NCI-H446 (cell line): ENCODE measurements at regions not wholly inside any gene's neighbourhood (a gene's known extent, or its start where the extent isn't known, plus 50 kb on each side); places are given as distances from the start of the nearest gene placed in this dataset.
A peak's percentile ranks its signal among the peaks of the same experiment; 100 is the strongest.

Experiments
- DNase-seq, 2 experiments: peaks; one replicate each; lab custom pipeline; 2025; lab: John Stamatoyannopoulos, UW

DNA sequence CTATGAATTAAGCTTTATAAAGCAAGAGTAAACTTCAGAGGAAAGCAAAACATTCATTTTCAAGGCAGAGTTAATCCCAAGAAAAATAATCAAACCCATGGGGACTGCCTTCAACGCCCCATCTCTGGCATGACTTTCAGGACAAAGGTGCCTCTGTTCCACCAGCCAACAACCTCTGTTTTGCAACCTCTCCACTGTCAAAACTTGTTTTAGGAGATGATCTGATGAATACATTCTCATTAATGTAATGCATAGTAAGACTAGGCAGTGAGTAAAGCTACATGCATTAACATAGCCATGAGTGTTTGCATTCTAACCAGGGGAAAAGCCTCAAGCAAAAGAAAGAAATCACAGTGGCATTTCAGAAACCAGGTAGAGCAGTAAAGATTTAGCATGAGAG, 357.0 kb downstream of the FBXO15 start:
- no peak for DNase-seq

DNA sequence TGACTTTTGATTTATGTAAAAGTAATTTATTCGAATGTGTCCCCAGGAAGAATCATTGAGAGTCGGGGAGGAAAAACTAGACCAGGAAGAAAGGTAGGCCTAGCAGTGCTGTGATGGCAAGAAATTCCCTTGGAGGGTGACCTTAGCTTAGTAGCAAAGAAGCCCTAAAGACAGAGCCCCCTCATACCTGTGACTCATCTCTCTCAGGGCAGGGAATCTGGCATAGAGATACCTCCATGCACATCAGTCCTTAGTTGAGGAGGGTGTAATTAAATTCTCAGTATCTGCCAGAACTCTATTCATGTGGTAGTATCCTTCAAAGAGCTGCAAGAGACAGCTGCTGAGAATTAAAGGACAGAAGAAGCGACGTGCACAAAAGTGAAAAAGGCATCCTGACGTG, 360.3 kb downstream of the FBXO15 start:
- no peak for DNase-seq

DNA sequence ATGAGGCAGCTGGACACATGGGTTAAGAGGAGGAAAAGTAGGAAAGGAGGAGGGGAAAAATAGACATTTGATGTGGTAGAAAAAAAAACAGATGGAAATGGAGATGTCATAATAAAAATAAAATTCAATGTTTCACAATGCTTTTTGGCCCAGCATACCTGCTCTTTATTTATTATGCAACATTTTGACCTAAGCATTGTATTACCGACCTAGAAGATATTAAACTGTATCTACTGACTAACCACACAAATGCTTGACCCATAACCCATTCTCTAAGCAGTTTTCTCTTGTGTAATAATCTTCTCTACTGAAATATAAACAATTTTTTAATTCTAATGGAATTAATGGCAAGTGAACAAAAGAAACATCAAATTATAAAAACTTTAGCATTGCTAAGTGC, 362.3 kb downstream of the FBXO15 start:
- DNase-seq, result no peak

DNA sequence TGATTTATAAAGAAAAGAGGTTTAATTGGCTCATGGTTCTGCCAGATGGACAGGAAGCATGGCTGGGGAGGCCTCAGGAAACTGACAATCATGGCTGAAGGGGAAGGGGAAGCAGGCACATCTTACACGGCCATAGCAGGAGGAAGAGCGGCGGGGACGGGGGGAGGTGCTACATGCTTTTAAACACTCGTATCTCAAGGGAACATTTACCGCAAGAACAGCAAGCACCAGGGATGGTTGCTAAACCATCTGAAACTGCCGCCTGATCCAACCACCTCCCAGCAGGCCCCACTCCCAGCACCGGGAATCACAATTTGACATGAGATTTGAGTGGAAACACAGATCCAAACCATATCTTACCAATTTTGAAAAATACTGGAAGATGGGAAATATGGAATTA, 362.8 kb downstream of the FBXO15 start:
- no peak for DNase-seq

DNA sequence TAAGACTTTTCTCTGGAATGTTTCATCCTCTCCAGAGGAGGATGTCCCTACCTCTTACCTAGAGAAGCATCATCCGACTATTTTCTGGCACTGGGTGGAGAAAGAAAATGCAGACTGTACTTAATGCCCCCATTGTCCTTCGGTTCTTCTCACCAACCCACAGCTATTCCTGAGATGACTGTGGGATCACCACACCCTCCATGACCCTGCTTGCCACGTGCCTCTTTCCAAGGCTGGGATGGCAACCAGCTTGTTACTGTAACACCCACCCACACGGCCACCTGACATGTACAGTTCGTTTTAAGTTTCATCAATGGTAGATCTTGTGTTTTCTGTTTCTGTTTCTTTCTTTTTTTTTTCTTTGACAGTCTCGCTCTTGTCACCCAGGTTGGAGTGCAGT, 365.2 kb downstream of the FBXO15 start:
- no peak for DNase-seq

DNA sequence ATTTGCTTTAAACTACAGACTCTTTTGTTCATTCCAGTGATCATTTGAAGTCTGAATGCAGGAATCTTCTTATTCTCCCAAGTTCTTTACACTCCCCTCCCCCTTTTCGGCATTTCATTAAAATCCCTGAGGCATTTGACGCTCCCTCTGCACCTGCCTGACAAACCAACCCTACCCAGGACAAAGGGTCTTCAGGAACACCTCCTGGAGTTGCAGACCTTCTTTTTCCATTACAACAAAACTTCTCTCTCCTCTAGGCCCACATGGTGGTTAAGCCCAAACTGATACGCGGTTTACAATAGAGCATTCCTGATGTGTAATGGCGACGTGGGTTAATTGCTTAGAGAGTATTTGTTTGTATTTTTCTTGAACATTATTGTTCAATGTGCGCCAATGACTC, 367.4 kb downstream of the FBXO15 start:
- DNase-seq, result no peak

DNA sequence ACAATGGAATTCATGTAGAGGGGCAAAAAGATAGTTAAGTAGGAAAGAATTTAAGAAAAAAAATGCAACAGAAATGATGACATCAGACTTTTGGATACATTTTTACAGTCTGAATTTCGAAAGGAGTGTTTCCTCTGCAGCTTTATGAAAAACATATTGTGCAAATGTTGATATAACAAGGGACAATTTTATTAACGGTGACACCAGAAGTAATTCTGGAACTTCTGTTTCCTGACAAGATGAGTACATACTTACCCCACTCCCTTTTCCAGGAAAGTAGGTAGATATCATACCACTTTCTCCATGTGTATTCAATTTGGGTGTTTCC, 369.6 kb downstream of the FBXO15 start:
- DNase-seq, result no peak

DNA sequence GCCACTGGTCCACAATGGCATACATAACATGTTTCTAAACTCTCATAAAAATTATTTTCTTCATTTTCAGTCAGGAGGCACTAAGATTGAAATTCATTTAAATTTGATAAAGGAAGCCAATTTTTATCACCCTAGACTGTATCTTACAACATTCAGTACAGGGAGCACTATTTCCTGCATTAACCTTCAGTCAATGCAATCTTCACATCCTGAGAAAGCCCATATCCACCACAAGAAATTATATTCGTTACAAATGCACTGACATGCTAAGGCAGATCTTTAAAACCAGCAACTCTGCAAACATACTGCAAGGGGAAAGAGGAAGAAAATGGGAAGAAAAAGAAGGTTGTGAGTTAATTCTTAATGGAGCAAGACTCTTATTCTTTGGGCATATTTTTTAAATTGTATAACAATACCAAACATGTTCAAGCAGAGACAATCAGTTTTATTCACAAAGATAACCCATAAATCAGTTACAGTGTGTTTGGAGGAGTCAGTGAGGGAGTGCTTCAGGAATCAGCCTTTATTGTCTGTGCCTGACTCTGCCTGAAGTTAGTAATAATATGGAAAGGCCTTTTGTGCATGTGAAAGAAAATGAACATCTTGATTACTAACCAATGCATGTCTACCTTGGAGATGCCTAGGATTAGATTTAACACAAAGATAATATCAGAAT, 370.1 kb downstream of the FBXO15 start:
- no peak for DNase-seq

DNA sequence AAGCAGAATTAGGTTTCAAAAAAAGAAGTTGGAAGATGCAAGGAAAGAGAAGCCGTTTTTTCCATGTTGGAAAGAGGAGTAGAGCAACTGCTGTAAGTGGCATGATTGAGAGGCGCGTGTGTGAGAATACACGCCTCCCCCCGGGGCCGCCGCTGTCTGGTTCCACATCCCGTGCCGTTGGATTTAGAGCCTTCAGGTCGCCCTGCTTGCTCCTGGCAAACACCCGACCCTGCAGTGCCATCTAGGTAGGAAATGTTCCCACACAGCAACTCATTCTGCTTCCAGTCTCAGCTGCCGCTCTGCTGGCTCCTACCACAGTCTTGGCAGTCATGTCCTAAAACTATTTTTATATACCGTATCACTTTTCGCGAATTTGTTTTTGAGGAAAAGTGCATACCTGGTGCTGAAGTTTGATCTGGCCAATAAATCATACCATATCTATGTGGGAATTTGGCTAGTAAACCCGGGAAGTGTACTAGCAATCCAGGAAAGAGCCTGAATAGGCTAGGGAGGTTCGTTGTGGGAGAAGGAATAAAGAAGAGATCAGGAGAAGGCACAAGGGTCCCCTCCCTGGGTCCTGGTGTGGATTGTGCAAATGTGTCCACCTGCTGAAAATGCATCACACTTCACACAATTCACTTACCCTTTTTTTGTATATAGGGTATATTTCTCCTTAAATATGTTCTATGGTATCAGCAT, 372.7 kb downstream of the FBXO15 start:
- peak in 1 of 2 experiments; percentile 51 for DNase-seq

DNA sequence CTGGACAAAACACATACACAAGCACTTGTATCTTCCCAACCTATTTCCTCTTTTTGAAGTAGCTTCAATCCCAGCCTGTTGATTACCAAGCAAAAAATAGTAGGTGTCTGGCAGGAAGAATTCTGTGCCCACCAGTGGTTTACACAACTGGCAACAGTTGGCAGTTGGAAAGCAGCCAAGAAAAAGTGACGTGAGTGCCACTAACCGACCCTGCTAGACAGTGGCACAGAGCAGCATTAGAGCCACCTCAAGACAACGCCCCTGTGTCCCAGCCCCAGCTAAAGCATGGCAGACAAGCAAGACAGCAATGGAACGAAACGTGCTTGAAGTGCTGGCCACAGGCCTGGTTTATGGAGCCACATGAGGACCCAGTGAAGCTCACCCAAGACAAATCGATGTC, 379.6 kb downstream of the FBXO15 start:
- no peak for DNase-seq

DNA sequence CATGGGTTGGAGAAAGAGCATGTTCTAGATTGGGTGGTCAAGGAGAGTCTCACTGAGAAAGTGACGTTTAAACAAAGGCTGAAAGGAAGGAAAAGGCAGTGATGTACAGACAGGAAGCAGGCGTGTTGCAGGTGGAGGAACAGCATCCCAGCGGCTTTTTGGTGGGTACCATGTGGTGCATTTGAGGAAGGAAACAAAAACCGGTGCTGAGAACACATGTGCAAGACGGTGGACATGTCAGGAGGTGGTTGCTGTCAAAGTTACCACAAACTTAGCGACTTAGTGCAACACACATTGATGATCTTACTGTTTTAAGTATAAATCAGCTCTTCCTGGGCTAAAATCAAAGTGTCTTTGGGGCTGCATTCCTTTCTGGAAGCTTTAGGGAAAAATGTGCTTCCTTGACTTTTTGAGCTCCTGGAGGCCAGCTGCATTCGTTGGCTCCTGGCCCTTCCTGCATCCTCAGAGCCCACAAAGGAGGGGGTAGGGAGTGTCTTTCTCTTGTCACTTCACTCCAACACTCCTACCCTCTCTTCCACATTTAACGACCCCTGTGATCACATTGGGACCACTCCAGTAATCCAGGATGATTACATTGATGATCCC, 380.6 kb downstream of the FBXO15 start:
- DNase-seq, result no peak

DNA sequence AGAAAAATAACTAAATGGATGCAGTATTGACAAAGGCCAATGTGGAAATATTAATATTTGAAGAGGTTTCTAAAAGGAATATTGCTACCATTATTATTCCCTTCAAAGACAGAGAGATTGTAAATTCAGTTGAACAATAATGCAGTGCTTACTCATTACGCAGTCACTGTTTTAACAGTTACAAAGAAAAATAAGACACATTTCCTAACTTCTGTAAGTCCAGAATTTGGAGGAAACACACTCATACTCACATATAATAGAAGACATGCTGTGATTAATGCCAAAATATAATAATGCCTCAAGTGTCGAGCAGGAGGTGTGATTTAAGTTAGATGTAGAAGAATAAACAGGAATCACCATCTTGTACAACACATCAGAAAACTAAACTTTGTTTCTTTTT, 389.2 kb downstream of the FBXO15 start:
- no peak for DNase-seq

DNA sequence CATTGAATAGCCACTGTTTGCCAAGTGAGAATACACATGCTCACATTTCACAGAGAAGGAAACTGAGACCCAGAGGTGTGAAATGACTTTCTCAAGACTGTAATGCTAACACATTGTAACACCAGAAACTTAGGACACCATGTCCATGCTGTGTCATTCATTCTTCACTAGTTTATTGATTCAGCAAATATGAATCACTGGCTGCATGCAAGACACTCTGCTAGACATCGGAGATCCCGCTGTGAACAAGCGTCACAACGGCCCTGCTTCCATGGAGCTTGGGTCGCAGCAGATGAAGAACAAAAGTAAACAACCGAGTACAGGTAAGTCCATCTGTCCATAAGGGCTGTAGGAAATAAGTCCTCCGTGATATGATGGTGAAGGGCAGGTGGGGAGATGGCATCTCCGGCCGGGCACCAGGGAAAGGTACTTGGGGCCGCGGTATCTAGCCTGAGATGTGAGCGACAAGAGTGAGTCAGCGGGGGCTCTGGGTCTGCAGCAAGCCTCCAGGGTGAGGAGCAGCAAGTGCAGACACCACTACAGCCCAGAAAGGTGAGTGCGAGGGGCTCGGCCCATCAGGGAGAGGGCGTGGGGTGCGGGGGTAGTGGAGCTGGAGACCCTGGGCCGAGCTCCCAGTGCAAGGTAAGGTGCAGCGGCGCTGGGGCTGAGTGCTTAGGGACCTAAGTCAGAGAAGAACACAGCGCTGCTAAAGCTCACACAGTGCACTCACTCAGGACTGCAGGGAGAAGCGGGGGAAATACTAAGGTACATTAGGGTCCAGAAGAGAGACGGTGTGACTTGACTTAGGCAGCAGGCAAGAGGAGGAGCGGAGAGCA, 391.2 kb downstream of the FBXO15 start:
- no peak for DNase-seq

DNA sequence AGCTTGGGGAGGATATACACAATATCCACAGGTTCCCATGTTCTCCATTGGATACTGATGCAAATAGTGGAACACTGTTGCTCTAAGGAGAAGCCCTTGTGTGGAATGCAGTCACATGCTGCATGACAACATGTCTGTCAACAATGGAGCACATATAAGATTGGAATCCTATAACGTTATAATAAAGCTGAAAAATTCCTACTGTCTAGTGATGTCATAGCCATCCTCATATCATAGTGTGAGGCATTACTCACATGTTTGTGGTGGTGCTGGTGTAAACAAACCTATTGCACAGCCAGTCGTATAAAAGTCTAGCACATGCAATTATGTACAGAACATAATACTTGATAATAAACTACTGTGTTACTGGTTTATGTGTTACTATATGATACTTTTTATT, 394.7 kb downstream of the FBXO15 start:
- DNase-seq, result no peak

DNA sequence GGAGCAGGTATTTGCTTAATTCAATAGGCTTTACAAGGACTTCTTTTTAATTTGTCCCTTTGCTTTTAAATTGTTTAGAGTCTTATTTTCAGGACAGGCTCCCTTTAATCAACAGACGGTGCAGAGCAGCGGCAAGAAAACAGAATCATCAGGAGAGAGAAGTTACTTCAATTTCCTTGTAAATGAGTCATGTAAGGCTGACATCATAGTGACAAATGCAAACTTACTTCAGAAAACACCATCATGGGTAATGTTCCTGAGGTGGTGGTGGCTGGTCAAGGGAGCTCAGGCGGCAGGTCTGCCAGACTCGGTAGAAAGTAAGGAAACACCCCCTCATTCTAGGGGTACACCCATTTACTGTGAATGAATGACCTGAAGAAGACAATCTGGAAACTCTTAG, 395.1 kb downstream of the FBXO15 start:
- DNase-seq, result no peak

DNA sequence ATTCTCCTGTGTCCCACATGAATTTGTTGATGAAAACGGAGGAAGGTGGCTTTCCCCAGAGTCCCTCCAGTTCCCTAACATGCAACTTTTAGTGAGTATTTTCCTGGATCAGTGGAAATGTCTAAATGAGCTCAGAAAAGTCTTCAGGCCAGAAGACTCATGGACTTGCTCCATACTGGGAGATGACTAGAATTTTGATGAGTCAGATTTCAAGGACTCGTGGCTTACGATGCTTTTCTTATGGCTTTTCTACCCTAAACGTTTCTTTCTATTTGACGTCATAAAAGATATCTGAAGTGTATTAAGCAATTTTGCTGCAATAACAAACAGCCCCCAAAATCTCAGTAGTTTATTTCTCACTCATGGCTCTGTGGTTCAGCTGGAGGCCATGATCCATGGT, 397.6 kb downstream of the FBXO15 start:
- DNase-seq, result no peak

DNA sequence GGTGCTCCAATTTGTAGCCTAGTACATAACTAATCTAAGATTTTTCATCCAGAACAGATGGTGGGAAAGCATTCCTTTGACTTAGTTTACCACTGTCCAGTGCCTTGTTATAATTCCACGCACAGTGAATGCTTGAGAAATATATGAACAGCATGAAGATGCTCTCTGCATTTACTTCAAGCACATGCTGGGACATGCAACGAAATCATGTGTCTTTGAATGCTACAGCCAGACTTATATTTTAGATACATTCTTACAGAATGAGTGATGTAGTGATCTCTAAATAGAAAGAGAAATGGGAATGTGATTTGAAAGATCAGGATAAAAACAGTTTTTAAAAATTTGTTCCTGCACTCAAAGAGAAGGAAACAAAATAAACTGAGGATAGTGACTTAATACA, 398.3 kb downstream of the FBXO15 start:
- no peak for DNase-seq

DNA sequence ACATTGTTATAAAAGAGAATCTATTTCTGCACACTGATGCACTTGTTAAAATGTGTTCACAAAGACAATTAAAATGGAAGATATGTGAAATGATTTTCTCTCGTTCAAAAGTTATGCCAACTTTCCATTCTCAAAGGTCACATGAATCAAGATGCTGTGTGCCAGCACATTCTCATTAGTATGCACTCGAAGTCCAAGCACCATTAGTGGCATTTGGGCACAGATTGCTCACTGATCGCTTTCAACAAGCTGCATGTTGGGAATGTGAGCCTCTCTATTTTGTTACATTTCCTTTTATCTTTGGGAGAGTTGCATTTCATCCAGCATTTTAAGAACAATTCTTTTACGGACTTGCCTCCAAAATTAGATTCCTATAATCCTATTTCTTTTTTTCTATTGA, 398.9 kb downstream of the FBXO15 start:
- DNase-seq, result no peak

DNA sequence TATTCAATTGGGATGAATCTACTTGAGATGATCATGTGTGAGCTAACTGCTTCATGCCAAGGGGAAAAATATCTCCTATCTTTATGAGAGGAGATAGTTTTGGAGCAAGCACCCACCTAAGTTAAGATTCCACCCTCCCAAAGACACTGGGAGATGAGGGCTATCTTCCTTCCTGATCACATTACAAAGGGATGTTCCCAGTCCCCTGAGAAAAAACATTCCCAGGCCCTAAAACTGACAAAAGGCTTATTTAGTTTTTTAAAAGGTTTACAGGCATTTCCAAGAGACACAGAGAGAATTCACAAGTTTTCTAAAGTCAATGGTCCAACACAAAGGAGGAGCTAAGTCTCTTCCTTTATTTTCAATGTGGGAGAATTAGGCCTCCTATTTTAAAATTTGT, 401.5 kb downstream of the FBXO15 start:
- no peak for DNase-seq

DNA sequence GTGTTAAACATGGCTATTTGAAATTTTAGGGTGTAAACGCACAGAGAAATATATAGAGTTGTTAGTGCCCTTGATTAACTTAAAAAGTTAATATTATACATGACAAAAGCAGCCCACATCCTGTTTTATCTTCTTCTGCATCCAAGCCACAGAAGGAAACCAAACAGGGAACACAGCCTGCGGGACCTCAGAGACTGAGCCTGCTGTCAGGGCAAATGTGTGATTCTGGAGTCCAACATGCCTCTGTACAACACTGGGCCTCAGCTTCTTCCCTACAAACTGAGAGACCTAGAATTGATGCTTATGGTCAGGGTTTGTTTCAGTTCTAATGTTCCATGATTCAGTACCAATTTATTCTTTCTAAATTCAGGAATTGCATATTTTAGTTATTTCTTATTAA, 404.7 kb downstream of the FBXO15 start:
- no peak for DNase-seq

DNA sequence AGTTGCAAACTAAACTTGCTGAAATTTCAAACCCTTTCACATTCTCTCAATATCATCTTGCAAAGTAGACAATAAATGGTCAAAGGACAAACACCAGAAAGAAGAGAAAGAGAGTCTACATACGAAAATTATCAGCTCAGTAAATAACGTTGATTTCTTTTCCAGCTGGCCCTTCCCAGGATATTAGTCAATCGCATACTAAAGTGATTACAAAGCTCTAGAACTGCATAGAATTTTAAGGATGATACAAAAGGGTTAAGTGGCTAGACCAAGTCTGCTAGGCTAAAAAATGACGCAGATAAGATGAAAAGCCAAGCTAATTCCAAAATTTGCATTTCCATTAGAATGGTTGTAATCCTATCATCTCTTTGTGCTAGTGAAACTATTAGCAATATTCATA, 405.7 kb downstream of the FBXO15 start:
- DNase-seq, result no peak

DNA sequence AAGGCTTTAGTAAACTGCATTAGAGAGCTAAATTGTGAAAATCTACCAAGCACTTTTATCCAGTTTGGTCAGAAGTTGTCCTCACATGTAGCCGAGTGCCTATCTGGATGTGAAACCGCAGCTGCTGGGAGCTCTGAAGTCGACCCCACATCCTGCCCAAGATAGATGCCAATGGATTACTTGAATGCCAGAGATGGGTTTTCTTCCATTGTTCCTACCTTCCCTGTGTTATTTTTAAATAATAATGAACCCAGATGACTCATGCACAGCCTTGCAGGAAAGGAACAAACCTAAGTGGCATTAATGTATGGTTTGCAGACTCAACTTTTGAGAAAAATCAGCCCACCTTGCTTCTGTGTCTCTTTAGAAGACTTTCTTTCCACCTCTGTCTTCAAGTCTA, 408.5 kb downstream of the FBXO15 start:
- no peak for DNase-seq

DNA sequence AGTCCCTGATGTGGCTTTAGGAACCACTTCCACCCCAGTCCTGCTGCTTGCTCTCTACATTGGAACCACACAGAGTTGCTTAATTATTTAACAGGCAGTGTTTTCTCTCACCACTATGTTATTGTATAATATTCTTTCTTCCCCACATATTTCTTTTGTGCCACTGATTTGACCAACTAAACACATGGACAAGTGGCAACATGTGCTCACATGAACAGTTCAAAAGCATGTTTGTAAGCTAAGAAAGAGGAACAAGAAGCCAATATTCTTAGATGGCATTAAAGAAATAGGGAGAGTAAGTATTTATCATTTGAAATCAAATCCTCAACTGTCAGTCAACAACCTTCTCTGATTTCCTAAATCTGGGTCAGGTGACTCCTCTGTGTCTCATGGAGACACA, 409.6 kb downstream of the FBXO15 start:
- DNase-seq, result no peak
